MM.1S (cell line): ENCODE measurements at regions not wholly inside any gene's neighbourhood (a gene's known extent, or its start where the extent isn't known, plus 50 kb on each side); places are given as distances from the start of the nearest gene placed in this dataset.

Source experiments
- DNase-seq: peaks from one replicate; pipeline ENCODE4 v3.0.0-alpha.2; 2015
- H2AFZ ChIP-seq: fragments of 300-600 bp; sonication (generic); 2 replicates; pipeline ENCODE4 v1.6.0; 2016; ENCODE audit warnings: antibody characterized with exemption, low read length
- H3F3A ChIP-seq: fragments of 300-600 bp; sonication (generic); 2 replicates; pipeline ENCODE4 v1.6.1; 2016; ENCODE audit warnings: mild to moderate bottlenecking, antibody characterized with exemption, low read length, moderate library complexity, mixed read lengths; ENCODE audit not compliant: insufficient read depth
- H3K27ac ChIP-seq: fragments of 300-600 bp; sonication (generic); 2 replicates; pipeline ENCODE4 v1.5.1; 2016; ENCODE audit warnings: mild to moderate bottlenecking, low read length
- H3K27me3 ChIP-seq: fragments of 300-600 bp; sonication (generic); replicated peaks from 2 replicates; pipeline ENCODE4 v1.6.0; 2016; ENCODE audit warnings: low read length; ENCODE audit not compliant: insufficient read depth
- H3K36me3 ChIP-seq: fragments of 300-600 bp; sonication (generic); replicated peaks from 2 replicates; pipeline ENCODE4 v1.6.1; 2016; ENCODE audit warnings: mild to moderate bottlenecking, low read length, mixed read lengths; ENCODE audit not compliant: insufficient read depth
- H3K4me1 ChIP-seq: fragments of 300-600 bp; sonication (generic); 2 replicates; pipeline ENCODE4 v1.6.1; 2016; ENCODE audit warnings: low read length, mixed read lengths
- H3K4me2 ChIP-seq: fragments of 300-600 bp; sonication (generic); 2 replicates; pipeline ENCODE4 v1.6.0; 2016; ENCODE audit warnings: low read depth, low read length
- H3K4me3 ChIP-seq: fragments of 300-600 bp; sonication (generic); 2 replicates; pipeline ENCODE4 v1.5.1; 2016; ENCODE audit warnings: low read length, mixed read lengths
- H3K79me2 ChIP-seq: fragments of 300-600 bp; sonication (generic); 2 replicates; pipeline ENCODE4 v1.6.1; 2016; ENCODE audit warnings: mixed run types, low read length, mixed read lengths
- H3K9ac ChIP-seq: fragments of 300-600 bp; sonication (generic); 2 replicates; pipeline ENCODE4 v1.6.1; 2016; ENCODE audit warnings: low read length, mixed read lengths
- H3K9me2 ChIP-seq: fragments of 300-600 bp; sonication (generic); replicated peaks from 2 replicates; pipeline ENCODE4 v1.6.1; 2016; ENCODE audit warnings: mild to moderate bottlenecking, low read length, mixed read lengths; ENCODE audit not compliant: insufficient read depth
- H3K9me3 ChIP-seq: fragments of 300-600 bp; sonication (generic); replicated peaks from 2 replicates; pipeline ENCODE4 v1.6.1; 2016; ENCODE audit warnings: mild to moderate bottlenecking, low read length, mixed read lengths; ENCODE audit not compliant: insufficient read depth
- H4K20me1 ChIP-seq: fragments of 300-600 bp; sonication (generic); 2 replicates; pipeline ENCODE4 v1.6.1; 2016; ENCODE audit warnings: mild to moderate bottlenecking, low read length, moderate library complexity, mixed read lengths; ENCODE audit not compliant: insufficient read depth
- CTCF ChIP-seq: fragments of 300-600 bp; sonication (generic); IDR thresholded peaks from 2 replicates; pipeline ENCODE4 v1.5.1; 2016; ENCODE audit warnings: antibody characterized with exemption, low read length, mixed read lengths
- EZH2 ChIP-seq: fragments of 300-600 bp; sonication (generic); optimal IDR thresholded peaks from 2 replicates; pipeline ENCODE3; 2017; ENCODE audit warnings: low read depth, mild to moderate bottlenecking, antibody characterized with exemption, low read length, mixed read lengths
- EZH2phosphoT487 ChIP-seq: fragments of 300-600 bp; sonication (generic); IDR thresholded peaks from 2 replicates; pipeline ENCODE4 v1.6.1; 2018; ENCODE audit warnings: antibody characterized with exemption, low read length

GRCh38 chr9:110056062-110056461 lies 151.9 kb downstream of the C9orf152 start:
- Histone ChIP-seq H3K9ac (no peak overlapping the region), H3K79me2 (peaks cover 99% of the 10 kb centered on the region), H4K20me1 (peaks cover 27% of the 10 kb centered on the region), H3K9me3 (no peaks in the 10 kb centered on the region), H3K27ac (no peak overlapping the region), H3K36me3 (peaks cover 7% of the 10 kb centered on the region; the same call in 1 of the 2 replicates), H3K4me3 (no peak overlapping the region), H3K4me1 (peaks cover 50% of the 10 kb centered on the region), H3F3A (peaks cover 7% of the 10 kb centered on the region), H3K4me2 (no peak overlapping the region), H3K9me2 (no peaks in the 10 kb centered on the region), H2AFZ (no peak overlapping the region), H3K27me3 (no peaks in the 10 kb centered on the region)
- no peak for DNase-seq
- no peak for TF ChIP-seq CTCF
- TF ChIP-seq EZH2: no peak
- TF ChIP-seq EZH2phosphoT487: no peak

GRCh38 chr9:110058304-110058953 lies 149.5 kb downstream of the C9orf152 start:
- no peaks in the 10 kb centered on the region for H3K9me3 ChIP-seq
- H3F3A ChIP-seq: no peaks in the 10 kb centered on the region; the same call in 1 of the 2 replicates
- no peak overlapping the region for H3K27ac ChIP-seq
- H3K27me3 ChIP-seq: no peaks in the 10 kb centered on the region
- H2AFZ ChIP-seq: no peak overlapping the region
- H3K4me3 ChIP-seq: no peak overlapping the region
- no peak for TF ChIP-seq EZH2
- TF ChIP-seq CTCF: peak; percentile 67
- no peak overlapping the region for H3K9ac ChIP-seq
- peaks cover 32% of the 10 kb centered on the region for H4K20me1 ChIP-seq
- H3K4me2 ChIP-seq: no peak overlapping the region
- H3K79me2 ChIP-seq: peaks cover 99% of the 10 kb centered on the region
- H3K4me1 ChIP-seq: peaks cover 40% of the 10 kb centered on the region
- no peaks in the 10 kb centered on the region for H3K9me2 ChIP-seq
- H3K36me3 ChIP-seq: peaks cover 8% of the 10 kb centered on the region; the same call in 1 of the 2 replicates
- DNase-seq: peak; percentile 38

DNA sequence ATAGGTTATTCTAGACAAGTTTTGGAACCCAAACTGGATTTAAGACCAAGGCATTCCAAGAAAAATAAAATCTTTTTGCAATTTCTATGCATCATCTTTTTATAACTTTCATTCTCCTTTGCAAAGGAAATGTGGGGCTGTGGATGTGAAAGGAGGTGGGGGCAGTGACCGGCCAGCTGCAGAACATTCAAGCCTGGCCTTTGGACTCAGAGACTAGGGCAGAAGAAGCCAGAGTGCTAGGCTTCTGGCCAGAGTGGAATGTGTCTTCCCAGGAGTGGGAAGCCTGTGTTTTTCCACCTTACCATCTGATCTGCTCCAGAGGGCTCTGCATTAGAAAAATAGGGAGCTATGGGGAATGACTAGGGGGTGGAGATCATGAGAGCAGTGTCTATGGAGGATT lies 148.5 kb downstream of the C9orf152 start:
- peaks cover 99% of the 10 kb centered on the region for H3K79me2 ChIP-seq

More for the DNA sequence above, 148.5 kb downstream of the C9orf152 start:
- H3K4me2 ChIP-seq: no peak overlapping the region
- no peaks in the 10 kb centered on the region for H3K9me2 ChIP-seq
- peaks cover 34% of the 10 kb centered on the region for H4K20me1 ChIP-seq
- no peaks in the 10 kb centered on the region for H3K9me3 ChIP-seq
- no peak overlapping the region for H2AFZ ChIP-seq
- DNase-seq: no peak
- H3K27ac ChIP-seq: no peak overlapping the region
- TF ChIP-seq EZH2phosphoT487 (no peak), EZH2 (no peak), CTCF (no peak)
- no peak overlapping the region for H3K4me3 ChIP-seq
- peaks cover 48% of the 10 kb centered on the region for H3K4me1 ChIP-seq
- H3K36me3 ChIP-seq: peaks cover 11% of the 10 kb centered on the region; the same call in 1 of the 2 replicates
- H3F3A ChIP-seq: peaks cover 6% of the 10 kb centered on the region; the same call in 1 of the 2 replicates
- no peaks in the 10 kb centered on the region for H3K27me3 ChIP-seq
- H3K9ac ChIP-seq: no peak overlapping the region
